D721Med (cell line): ENCODE measurements at regions not wholly inside any gene's neighbourhood (a gene's known extent, or its start where the extent isn't known, plus 50 kb on each side); places are given as distances from the start of the nearest gene placed in this dataset.
"Not testable (repeated sequence)": the region's sequence is repeated elsewhere in the genome, so short reads cannot be mapped to it uniquely, and the experiment has no call there.

Source experiments
- DNase-seq: peaks from one replicate; pipeline ENCODE4 v3.0.0; 2011; ENCODE audit warnings: low spot score; ENCODE audit not compliant: insufficient read length
- FAIRE-seq: peaks from 2 replicates; lab custom pipeline; 2011; peaks lifted over from hg19 to GRCh38; lab: Jason Lieb, UNC
- TF ChIP-seq, protein P1 (sequence below): IDR thresholded peaks from 2 replicates; pipeline ENCODE4 v1.5.1; 2012; ENCODE audit warnings: mild to moderate bottlenecking, control low read depth; ENCODE audit not compliant: insufficient read depth; ENCODE audit errors: missing control alignments

- DNase-seq (no peak), FAIRE-seq (no peak)
- TF ChIP-seq, protein P1, sequence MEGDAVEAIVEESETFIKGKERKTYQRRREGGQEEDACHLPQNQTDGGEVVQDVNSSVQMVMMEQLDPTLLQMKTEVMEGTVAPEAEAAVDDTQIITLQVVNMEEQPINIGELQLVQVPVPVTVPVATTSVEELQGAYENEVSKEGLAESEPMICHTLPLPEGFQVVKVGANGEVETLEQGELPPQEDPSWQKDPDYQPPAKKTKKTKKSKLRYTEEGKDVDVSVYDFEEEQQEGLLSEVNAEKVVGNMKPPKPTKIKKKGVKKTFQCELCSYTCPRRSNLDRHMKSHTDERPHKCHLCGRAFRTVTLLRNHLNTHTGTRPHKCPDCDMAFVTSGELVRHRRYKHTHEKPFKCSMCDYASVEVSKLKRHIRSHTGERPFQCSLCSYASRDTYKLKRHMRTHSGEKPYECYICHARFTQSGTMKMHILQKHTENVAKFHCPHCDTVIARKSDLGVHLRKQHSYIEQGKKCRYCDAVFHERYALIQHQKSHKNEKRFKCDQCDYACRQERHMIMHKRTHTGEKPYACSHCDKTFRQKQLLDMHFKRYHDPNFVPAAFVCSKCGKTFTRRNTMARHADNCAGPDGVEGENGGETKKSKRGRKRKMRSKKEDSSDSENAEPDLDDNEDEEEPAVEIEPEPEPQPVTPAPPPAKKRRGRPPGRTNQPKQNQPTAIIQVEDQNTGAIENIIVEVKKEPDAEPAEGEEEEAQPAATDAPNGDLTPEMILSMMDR: no peak
These were observed 182.6 kb upstream of the NOX3 start for GRCh38 chr6:155638200-155638599.

DNA sequence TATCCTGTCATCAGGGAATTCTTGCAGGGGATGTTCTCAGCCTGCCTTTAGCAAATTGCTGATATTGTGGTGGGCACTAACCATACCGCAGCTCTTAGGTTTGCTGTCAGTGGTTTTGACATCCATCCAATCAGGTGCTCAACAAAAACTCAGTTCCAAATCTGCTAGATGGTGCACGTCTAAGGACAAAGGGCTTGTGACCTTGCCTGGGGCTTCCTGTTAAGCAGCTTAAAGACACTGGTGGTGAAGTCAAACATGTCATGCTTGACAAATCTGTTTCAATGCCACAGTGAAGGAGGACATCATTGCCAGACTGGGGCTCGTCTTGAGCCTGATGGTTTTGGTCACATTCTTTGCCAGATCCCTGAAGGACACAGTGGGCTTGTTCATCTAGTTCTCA, 179.8 kb upstream of the NOX3 start:
- TF ChIP-seq, protein P1: no peak
- no peak for FAIRE-seq
- DNase-seq: no peak

GRCh38 chr6:155630085-155630484, 174.4 kb upstream of the NOX3 start:
- no peak for DNase-seq
- TF ChIP-seq, protein P1: no peak
- no peak for FAIRE-seq

- FAIRE-seq: no peak
- TF ChIP-seq, protein P1: no peak
- no peak for DNase-seq
These were observed 174.0 kb upstream of the NOX3 start for GRCh38 chr6:155629652-155630051.

GRCh38 chr6:155628306-155628705, 172.7 kb upstream of the NOX3 start:
- no peak for DNase-seq
- no peak for FAIRE-seq
- TF ChIP-seq, protein P1: no peak

DNA sequence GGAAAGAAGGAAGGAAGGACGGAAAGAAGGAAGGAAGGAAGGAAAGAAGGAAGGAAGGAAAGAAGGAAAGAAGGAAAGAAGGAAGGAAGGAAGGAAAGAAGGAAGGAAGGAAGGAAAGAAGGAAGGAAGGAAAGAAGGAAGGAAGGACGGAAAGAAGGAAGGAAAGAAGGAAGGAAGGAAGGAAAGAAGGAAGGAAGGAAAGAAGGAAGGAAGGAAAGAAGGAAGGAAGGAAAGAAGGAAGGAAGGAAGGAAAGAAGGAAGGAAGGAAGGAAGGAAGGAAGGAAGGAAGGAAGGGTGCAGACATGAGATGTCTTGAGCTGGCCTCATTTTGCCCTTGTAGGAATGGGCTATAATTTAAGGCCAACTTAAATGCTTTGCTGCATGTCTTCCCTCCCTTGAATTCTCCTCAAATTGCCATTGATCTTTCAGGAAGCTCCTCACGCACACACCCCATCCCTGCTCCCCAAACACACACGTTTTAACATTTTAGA, 172.1 kb upstream of the NOX3 start:
- FAIRE-seq, DNase-seq: not testable (repeated sequence)

- DNase-seq: no peak
- TF ChIP-seq, protein P1: no peak
- FAIRE-seq: no peak
These were observed 168.0 kb upstream of the NOX3 start for GRCh38 chr6:155623450-155624178.
